AG04449 (cell line): ENCODE measurements at regions not wholly inside any gene's neighbourhood (a gene's known extent, or its start where the extent isn't known, plus 50 kb on each side); places are given as distances from the start of the nearest gene placed in this dataset.

Experiments
- CTCF ChIA-PET: fragments of 350-600 bp; formaldehyde crosslinking; extraction: SDS; loops from one replicate; lab custom pipeline; 2021; ENCODE audit warnings: antibody characterized with exemption; lab: Yijun Ruan, JAX
- POLR2A ChIA-PET: fragments of 400-600, 350-600 bp; formaldehyde crosslinking; extraction: SDS; loops from one replicate; lab custom pipeline; 2020; ENCODE audit warnings: antibody characterized with exemption, inconsistent platforms; lab: Yijun Ruan, JAX
- DNase-seq: peaks from one replicate; pipeline ENCODE4 v3.0.0-alpha.2; 2010; ENCODE audit warnings: low read depth, low spot score
- H3K4me3 ChIP-seq: 2 replicates; pipeline ENCODE4 v1.5.1; 2011; ENCODE audit warnings: low read depth, mild to moderate bottlenecking, control low read depth, low read length
- CTCF ChIP-seq: IDR thresholded peaks from one replicate; pipeline ENCODE4 v1.5.1; 2011; ENCODE audit warnings: mild to moderate bottlenecking, moderate library complexity, low read length, control low read depth, inconsistent platforms; ENCODE audit not compliant: insufficient read depth; ENCODE audit errors: missing control alignments

- ChIA-PET POLR2A (no interaction called here), CTCF (no interaction called here)
- no peak overlapping the region for H3K4me3 ChIP-seq
- no peak for DNase-seq
- TF ChIP-seq CTCF: no peak
Measured at GRCh38 chr5:45042283-45042682, 233.5 kb downstream of the MRPS30 start.

GRCh38 chr5:45057564-45057963 is 248.8 kb downstream of the MRPS30 start:
- POLR2A ChIA-PET: no interaction called here
- no peak for TF ChIP-seq CTCF
- CTCF ChIA-PET: no interaction called here
- no peak for DNase-seq
- no peak overlapping the region for H3K4me3 ChIP-seq

GRCh38 chr5:45060724-45061123 is 252.0 kb downstream of the MRPS30 start:
- no peak for TF ChIP-seq CTCF
- no peak overlapping the region for H3K4me3 ChIP-seq
- CTCF ChIA-PET: no interaction called here
- POLR2A ChIA-PET: no interaction called here
- no peak for DNase-seq

GRCh38 chr5:45062044-45062443 is 253.3 kb downstream of the MRPS30 start:
- CTCF ChIA-PET: no interaction called here
- H3K4me3 ChIP-seq: no peak overlapping the region
- no peak for TF ChIP-seq CTCF

GRCh38 chr5:45081082-45081481 is 272.3 kb downstream of the MRPS30 start:
- TF ChIP-seq CTCF: no peak
- ChIA-PET POLR2A (no interaction called here), CTCF (no interaction called here)
- no peak for DNase-seq
- H3K4me3 ChIP-seq: no peak overlapping the region

More at GRCh38 chr5:45062044-45062443, 253.3 kb downstream of the MRPS30 start:
- no peak for DNase-seq
- POLR2A ChIA-PET: no interaction called here

GRCh38 chr5:45089870-45090269 is 281.1 kb downstream of the MRPS30 start:
- CTCF ChIA-PET: no interaction called here
- DNase-seq: no peak
- POLR2A ChIA-PET: no interaction called here
- no peak for TF ChIP-seq CTCF
- no peak overlapping the region for H3K4me3 ChIP-seq
